Vagina (tissue), 2 donors: ENCODE measurements at regions not wholly inside any gene's neighbourhood (a gene's known extent, or its start where the extent isn't known, plus 50 kb on each side); places are given as distances from the start of the nearest gene placed in this dataset.
"Not testable (repeated sequence)": the region's sequence is repeated elsewhere in the genome, so short reads cannot be mapped to it uniquely, and the experiment has no call there.

ENCODE experiments used
- CTCF ChIP-seq, 3 experiments: fragments of 450-650 bp in 2 of 3; fragments of 200-600 bp in 1 of 3; sonication (generic) in 1 of 3; IDR thresholded peaks; one replicate each; pipeline ENCODE4 v1.5.1; 2017 to 2019; ENCODE audit warnings: antibody characterized with exemption in 3 of 3, mild to moderate bottlenecking in 2 of 3, moderate library complexity in 2 of 3
- POLR2A ChIP-seq, 2 donors: fragments of 450-650 bp; IDR thresholded peaks; one replicate each; pipeline ENCODE4 v1.6.1; 2017; ENCODE audit warnings: antibody characterized with exemption in 2 of 2, mild to moderate bottlenecking in 2 of 2, moderate library complexity in 2 of 2

GRCh38 chr13:56547921-56548320 lies 592.8 kb upstream of the PRR20A start:
- TF ChIP-seq CTCF, POLR2A (IDR thresholded peaks at IDR 0.05): not testable (repeated sequence)
